NB4 (cell line): ENCODE measurements at regions not wholly inside any gene's neighbourhood (a gene's known extent, or its start where the extent isn't known, plus 50 kb on each side); places are given as distances from the start of the nearest gene placed in this dataset.

Source experiments
- MYC ChIP-seq: IDR thresholded peaks from 2 replicates; pipeline ENCODE4 v1.6.1; 2011; ENCODE audit warnings: low read depth, low read length
- POLR2A ChIP-seq: IDR thresholded peaks from 2 replicates; pipeline ENCODE4 v1.6.1; 2011; ENCODE audit warnings: mild to moderate bottlenecking; ENCODE audit not compliant: insufficient read length; ENCODE audit errors: extremely low read depth
- TF ChIP-seq, protein P1 (sequence below): IDR thresholded peaks from one replicate; pipeline ENCODE4 v1.5.1; 2012; ENCODE audit warnings: low read depth, low read length
- TF ChIP-seq, protein P2 (sequence below): IDR thresholded peaks from 2 replicates; pipeline ENCODE4 v1.6.1; 2011; ENCODE audit warnings: low read depth, low read length

DNA sequence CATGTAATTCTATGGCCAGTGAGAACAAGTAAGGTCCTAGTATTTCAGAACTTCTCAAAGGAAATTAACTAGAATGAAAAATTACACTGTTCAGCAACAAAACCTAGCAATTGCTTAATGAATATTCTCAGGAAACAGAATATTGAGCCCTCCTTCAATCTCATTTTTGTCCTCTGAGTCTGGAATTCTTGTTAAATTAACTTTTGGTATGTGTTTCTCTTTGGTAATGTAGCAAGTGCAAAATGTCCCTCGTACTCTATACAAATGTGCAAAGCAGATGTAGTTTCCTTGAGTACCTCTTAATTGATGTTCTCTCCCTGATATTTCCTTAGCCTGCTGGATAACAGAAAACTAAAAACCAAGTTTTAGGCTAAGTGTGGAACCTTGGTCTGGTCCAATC lies 190.8 kb upstream of the CNOT2 start:
- TF ChIP-seq, protein P1, sequence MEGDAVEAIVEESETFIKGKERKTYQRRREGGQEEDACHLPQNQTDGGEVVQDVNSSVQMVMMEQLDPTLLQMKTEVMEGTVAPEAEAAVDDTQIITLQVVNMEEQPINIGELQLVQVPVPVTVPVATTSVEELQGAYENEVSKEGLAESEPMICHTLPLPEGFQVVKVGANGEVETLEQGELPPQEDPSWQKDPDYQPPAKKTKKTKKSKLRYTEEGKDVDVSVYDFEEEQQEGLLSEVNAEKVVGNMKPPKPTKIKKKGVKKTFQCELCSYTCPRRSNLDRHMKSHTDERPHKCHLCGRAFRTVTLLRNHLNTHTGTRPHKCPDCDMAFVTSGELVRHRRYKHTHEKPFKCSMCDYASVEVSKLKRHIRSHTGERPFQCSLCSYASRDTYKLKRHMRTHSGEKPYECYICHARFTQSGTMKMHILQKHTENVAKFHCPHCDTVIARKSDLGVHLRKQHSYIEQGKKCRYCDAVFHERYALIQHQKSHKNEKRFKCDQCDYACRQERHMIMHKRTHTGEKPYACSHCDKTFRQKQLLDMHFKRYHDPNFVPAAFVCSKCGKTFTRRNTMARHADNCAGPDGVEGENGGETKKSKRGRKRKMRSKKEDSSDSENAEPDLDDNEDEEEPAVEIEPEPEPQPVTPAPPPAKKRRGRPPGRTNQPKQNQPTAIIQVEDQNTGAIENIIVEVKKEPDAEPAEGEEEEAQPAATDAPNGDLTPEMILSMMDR = no peak
- TF ChIP-seq POLR2A = no peak
- TF ChIP-seq, protein P2, sequence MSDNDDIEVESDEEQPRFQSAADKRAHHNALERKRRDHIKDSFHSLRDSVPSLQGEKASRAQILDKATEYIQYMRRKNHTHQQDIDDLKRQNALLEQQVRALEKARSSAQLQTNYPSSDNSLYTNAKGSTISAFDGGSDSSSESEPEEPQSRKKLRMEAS = no peak
- TF ChIP-seq MYC = no peak
